CD4-positive, alpha-beta T cell treated with Interleukin-15 for 4 hours (primary cell): ENCODE measurements at regions not wholly inside any gene's neighbourhood (a gene's known extent, or its start where the extent isn't known, plus 50 kb on each side); places are given as distances from the start of the nearest gene placed in this dataset.

Experiments
- DNase-seq: peaks from one replicate; pipeline ENCODE4 v3.0.0-alpha.2; 2020; ENCODE audit warnings: low spot score

DNA sequence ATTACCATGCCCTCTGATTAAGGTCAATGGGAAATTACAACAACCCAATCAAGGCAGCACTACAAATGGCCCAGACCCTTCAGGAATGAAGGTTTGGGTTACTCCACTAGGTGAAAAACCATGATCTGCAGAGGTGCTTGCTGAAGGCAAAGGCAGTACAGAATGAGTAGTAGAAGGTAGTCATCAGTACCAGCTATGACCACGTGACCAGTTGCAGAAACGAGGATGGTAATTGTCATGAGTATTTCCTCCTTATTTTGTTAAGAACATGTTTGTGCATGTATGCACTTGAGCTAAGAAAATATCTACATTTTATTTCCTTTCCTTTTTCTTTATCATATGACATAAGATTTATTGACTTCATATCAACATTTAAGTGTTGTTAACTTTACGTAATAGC is 607.1 kb downstream of the KCNT2 start:
- no peak for DNase-seq

DNA sequence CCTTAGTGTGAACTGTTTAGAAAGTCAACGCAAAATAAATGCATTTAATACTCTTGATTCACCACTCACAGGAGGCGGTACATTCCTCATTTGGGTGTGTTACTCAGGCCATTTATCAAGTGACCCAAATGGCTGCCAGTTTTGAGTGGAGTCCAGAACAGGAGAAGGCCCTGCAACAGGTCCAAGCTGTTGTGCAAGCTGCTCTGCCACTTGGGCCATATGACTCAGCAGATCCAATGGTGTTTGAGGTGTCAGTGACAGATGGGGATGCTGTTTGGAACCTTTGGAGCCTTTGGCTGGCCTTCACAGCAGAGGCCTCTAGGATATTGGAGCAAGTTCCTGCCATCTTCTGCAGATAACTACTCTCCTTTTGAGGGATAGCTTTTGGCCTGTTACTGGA is 609.2 kb downstream of the KCNT2 start:
- no peak for DNase-seq

DNA sequence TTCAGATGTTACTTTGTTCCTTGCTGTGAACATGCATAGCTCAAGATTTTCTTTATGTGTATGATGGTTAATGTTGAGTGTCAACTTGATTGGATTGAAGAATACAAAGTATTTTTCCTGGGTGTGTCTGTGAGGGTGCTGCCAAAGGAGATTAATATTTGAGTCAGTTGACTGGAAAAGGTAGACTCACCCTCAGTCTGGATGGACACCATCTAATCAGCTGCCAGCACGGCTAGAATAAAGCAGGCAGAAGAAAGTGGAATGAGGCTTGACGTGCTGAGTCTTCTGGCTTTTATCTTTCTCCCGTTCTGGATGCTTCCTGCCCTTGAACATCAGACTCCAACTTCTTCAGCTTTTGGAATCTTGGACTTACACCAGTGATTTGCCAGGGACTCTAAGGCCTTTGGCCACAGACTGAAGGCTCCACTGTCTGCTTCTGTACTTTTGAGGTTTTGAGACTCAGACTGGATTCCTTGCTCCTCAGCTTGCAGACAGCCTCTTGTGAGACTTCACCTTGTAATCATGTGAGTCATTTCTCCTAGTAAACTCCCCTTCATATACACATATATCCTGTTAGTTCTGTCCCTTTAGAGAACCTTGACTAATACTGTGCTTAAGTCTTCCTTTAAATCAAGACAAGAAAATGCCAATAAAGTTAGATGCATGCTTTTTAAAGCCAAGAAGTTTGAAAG is 626.6 kb downstream of the KCNT2 start:
- DNase-seq = no peak

- no peak for DNase-seq
These were observed 628.6 kb downstream of the KCNT2 start for GRCh38 chr1:195979646-195980045.

DNA sequence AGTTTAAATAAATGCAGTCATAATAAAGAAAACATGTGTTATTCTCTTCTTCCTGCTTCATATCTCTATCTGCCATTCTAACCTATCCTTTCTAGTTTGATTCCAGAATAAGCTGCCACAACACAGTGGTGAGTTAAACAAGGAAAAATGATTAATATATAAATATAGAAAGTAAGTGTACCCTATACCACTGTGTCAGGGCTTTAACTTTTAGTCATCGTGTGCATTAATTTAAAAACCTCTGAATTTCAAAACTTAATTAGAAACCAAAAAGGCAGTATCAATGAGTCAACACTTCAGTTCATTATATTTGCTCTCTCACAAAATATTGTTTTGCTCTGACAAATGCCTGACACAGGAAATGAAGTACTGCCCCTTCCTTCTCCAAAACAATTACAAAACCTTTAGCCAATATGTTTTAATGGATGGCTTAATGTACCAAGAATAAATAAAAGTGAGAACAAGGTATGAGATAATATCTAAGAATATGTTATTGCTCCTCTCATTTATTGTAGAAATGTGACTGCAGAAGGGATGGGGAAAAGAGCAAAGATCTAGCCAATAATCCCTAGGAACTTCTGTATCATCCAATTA is 634.8 kb downstream of the KCNT2 start:
- no peak for DNase-seq

- DNase-seq = no peak
These were observed 636.7 kb downstream of the KCNT2 start for GRCh38 chr1:195971589-195971988.

- DNase-seq = no peak
These were observed 638.0 kb downstream of the KCNT2 start for GRCh38 chr1:195970209-195970608.

DNA sequence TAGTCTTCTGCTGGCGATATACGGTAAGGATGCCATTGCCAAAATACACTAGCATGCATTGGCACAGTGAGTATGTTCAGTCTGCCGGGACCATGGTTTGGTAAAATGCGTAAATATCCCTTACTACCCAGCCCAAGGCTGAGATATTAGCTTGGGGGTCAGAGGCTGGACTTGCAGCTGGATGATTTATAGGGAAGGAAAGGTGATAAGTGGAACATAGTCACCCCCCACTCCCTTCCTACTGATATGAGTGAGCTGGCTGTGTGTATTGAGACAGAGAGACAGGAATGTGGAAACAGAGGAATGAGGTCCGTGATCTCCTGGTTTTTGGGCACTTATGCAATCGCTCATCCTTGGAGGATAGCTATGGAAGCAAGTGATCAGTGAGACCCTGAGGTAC is 642.8 kb downstream of the KCNT2 start:
- DNase-seq = no peak

DNA sequence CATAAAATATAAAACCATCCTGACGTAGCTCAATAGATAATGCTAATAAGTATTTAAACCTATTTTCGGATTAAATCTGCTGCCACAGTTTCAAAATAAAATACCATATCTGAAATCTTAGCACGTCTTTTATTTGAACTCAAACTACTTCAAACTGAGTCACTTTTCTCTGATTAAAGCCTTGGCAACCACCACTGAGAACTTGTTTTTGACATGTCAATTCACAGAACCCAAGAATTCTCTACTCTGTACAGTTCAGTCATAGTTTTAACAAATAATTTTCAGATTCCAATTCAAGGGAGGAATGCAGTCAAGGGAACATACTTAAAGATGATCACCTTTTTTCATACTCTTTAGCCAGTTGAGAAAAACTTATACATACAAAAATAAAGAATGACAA is 643.2 kb downstream of the KCNT2 start:
- DNase-seq = no peak

GRCh38 chr1:195964516-195964915 is 643.7 kb downstream of the KCNT2 start:
- DNase-seq = no peak

DNA sequence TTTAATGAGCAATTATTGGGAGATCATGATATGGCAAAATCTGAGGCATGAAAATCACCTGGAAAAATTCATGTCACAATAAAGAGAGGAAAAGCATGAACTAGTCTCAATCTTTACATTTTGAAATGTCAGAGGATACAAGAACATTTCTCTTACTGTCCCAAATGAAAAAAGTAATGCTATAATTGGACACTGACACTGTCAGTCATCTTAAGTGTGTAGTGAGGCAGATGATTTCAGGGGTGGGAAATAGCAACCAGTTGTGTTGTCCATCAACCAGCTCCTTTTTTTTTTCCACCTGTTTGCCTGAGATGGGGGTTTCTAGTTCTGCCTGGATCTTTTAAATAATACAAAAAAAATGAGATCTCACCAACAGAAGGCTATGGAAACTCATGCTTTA is 646.2 kb downstream of the KCNT2 start:
- DNase-seq = no peak

GRCh38 chr1:195960580-195960979 is 647.7 kb downstream of the KCNT2 start:
- no peak for DNase-seq

DNA sequence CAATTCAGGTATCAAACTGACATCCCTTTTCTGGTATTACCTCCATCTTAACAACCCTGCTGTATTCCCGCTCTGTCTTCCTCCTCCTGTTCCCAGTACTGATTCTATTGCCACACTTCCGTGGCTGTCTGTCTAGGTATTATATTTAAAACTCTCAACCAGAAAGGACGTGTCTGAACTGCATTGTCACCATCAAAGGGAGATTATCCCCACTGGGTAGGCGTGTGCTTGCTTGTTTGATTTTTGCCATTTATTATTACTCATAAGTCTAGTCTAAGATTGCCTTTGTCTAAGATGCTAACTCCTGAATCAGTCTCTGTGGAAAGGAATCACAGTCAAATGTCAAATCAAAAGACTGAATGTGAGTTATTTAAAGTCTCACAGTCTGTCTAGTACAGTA is 650.1 kb downstream of the KCNT2 start:
- no peak for DNase-seq

DNA sequence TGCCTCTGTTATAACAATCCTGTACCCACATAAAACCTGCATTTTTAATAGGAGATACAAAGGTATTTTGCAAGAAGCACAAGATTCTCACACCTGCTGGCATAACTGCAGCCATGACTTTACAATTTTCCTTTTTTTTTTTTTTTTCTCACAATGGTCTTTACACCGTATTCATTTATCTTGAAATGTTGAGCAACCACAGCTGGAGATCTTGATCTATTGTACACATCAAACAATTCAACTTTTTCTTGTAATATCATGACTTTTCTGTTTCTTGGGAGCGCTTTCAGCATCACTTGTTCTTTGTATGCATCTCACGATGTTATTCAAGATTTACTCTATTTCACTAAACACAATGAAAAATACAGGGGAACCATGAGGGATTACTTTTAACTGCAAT is 651.4 kb downstream of the KCNT2 start:
- DNase-seq = no peak

DNA sequence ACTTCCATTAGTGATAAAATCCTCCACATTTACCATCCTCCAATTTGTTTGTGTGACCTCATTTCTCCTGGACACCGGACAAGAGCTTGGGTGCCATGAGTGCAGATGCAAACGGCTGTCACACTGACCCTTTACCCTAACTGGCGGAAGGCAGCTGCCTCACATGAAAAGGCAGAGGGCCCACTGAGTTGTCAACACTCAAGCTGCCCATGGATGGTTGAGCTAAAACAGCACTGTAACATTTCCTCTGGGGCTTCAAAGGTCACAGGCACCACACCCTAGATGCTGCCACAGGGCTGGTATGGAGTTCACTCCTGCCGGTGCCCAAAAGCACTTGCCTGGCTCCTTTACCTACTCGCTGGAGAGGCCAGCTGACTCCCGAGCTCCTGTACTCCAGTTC is 653.4 kb downstream of the KCNT2 start:
- DNase-seq = no peak

DNA sequence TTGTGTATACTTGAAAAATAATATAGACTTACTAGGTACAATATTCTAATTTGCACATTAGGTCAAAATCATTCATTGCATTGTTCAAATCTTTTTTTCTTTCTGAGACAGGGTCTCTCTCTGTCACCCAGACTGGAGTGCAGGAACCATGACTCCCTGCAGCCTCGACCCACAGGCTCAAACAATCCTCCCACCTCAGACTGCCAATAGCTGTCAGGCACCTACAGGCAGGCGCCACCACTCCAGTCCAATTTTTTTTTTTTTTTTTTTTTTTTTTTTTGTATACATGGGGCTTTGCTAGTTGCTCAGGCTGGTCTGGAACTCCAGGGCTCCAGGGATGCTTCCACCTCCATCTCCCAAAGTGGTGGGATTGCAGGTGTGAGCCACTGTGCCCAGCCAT is 656.9 kb downstream of the KCNT2 start:
- no peak for DNase-seq

- DNase-seq = no peak
These were observed 659.9 kb downstream of the KCNT2 start for GRCh38 chr1:195948123-195948895.

GRCh38 chr1:195946500-195946899 is 661.7 kb downstream of the KCNT2 start:
- DNase-seq = no peak

DNA sequence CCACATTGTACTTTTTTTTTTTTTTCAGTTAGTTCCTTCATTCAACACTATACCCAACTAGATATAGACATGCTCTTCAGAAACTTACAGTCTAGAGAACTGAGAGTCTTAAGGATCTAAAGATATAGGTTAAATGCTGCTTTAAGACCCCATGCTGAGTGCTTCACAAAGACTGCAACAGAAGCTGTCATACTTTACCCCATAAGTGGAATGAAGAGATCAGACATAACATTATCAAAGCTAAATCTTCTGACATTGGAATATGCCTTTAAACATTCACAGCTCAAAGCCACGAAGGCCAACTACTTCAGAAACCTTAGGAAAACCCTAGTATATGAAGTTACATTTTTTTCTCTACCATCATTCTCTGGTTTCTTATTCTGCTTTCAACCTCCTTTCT is 666.4 kb downstream of the KCNT2 start:
- no peak for DNase-seq

DNA sequence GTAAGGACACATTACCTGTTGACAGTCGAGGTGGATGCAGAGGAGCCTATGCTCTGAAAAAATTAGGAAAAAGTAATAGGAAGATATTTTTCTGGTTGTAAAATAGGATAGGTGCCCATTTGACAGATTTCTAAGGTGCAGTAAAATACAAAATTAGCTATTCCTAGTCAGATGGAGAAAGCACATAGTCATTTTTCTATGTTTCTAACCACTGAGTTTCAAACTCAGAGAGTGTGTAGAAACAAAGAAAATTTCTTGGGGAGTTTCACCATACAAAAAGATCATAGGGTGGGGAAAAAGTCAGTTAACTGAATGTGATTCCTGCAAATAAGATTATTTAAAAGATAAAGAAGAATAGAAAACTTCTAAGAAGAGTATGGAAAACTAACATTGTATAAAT is 666.9 kb downstream of the KCNT2 start:
- no peak for DNase-seq

- no peak for DNase-seq
These were observed 668.4 kb downstream of the KCNT2 start for GRCh38 chr1:195939844-195940243.

DNA sequence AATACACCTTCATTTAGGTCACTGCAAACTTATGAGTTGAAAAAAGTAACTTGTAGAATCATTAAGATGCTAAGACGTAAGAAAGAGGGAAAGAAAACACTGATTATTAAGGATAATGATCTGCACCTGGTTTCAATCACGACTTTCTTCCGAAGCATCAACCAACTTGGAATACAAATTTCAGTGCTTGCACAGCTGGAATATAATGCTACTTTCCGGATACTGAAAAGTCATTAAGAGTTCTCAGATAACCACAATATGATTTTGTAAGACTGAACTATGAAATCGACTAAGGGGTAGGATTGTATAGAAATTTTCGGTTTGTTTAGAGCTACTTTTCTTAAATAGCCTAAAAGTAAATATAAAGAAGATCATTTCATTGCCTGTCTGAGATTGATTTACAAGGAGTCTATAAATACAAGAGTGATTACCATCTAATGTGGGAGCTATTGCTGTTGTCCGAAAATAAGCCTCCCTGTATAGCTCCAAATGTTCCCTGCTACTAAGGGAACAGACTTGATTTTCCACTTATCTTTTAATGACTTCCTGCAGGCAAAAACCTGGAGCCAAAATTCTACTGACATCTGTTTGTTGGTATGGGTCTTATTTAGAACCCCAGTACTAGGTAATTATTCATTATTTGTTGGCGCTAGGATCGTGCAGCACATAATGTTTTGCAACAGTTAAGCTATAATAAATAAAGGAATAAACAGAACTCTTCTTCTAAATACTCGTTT is 673.3 kb downstream of the KCNT2 start:
- no peak for DNase-seq

- DNase-seq = no peak
These were observed 674.4 kb downstream of the KCNT2 start for GRCh38 chr1:195933835-195934234.
